ENCODE measurements at regions not wholly inside any gene's neighbourhood (a gene's known extent, or its start where the extent isn't known, plus 50 kb on each side); places are given as distances from the start of the nearest gene placed in this dataset.

- DNase-seq (ENCODE audit: extremely low read depth, low read depth, low spot score): no peak
Observed at GRCh38 chr2:224213396-224213795, 174.3 kb upstream of the SERPINE2 start.

DNA sequence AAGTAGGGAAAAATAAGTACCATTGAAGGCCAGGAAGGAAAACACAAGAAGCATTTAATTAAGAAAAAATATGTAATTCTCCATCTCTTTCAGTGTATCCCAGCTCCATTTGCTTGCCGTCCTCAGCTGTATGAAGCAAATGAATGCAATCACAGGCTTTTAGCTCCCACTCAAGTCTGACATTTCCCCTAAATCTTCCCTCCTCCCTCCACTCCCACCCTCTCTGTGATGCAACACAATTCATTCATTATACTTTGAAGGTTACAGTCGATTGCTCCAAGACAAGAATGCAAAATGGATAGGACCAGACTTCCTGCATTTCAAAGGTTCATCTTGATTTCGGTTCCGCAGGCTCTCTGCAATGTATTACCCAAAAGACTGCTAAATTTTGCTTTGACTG, 172.7 kb upstream of the SERPINE2 start:
- no peak for DNase-seq (ENCODE audit: extremely low read depth, low read depth, low spot score)

GRCh38 chr2:224211181-224211480, 172.0 kb upstream of the SERPINE2 start:
- no peak for DNase-seq (ENCODE audit: extremely low read depth, low read depth, low spot score)

GRCh38 chr2:224210286-224211180, 171.4 kb upstream of the SERPINE2 start:
- DNase-seq (ENCODE audit: extremely low read depth, low read depth, low spot score): no peak

DNA sequence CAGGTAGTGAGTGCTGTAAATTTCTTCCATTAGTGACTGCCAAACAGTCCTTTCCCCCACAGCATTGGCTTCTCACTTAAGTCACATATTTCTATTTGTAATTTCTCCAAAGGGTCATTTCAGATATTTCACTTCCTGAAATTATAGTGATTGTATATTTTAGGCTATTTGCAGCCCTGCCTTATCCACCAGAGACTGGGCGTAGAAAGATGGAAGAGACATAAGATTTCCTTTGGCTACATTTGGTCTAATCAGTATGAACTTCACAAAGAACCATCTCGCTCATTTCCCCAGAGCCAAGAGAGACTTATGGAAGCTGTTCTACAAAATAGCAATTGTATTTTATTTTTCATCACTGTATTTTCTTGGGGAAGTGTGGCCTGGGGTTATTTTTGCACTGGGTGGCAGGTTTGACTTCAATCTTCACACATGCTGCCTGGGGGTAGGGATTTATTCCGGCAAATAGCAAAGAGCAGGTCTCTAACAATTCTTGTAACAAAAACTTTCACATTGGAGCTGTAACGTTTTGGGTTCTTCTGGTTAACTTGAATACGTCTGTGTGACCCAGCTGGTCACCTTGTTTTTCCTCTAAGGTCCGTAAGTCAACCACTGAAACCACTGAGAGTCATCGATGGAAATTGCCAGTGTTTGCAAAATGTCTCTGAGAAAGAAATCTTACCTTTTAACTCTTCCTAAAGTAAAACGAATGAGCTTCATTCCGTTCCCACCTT, 170.6 kb upstream of the SERPINE2 start:
- DNase-seq (ENCODE audit: extremely low read depth, low read depth, low spot score): no peak

DNA sequence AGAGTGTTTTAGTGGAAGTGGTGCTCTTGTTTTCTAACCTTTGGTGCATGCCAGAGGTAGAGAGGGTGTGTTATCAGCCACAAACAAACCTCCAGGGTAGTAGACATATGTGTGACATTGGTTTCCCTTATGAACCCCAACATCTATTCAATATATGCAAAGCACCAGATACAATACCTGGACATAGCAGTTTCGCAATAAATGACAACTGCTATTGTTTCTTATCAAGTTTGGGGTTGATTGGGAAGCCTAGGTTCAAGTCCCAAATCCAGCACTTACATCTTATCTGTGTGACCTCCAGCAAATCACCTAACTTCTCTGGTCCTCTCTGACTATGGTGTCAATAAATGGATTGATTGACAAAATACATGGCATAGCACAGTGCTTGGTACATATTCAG, 169.4 kb upstream of the SERPINE2 start:
- DNase-seq (ENCODE audit: extremely low read depth, low read depth, low spot score): no peak

GRCh38 chr2:224208007-224208406, 168.9 kb upstream of the SERPINE2 start:
- DNase-seq (ENCODE audit: extremely low read depth, low read depth, low spot score): no peak

- DNase-seq (ENCODE audit: extremely low read depth, low read depth, low spot score): no peak
Observed at GRCh38 chr2:224206816-224207215, 167.7 kb upstream of the SERPINE2 start.

DNA sequence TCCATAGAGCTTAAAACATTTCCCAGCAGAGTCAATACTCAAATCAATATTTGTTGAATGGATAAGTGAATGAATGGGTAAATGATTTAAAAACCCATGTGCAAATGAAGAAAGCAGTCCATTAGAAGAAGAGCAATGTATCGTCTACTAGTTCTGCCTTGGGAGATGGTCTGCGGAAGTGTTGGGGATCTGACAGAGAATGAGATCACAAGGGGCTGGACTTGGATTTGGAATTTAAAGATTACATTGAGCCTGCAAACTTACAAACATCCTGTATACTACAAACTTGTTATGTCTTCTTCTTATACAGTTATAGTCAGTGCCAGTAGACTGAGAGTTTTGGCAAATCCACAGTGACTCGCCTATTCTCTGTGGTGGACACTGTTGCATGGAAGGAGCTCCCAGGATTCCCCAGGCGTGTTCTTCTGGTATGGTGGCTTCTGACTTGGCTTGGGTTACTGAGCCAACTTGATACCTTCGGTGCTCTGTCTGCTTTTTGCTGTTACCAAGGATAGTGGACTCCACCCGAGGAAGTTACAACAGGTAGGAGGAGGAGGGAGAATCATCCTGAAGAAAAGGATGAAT, 163.3 kb upstream of the SERPINE2 start:
- DNase-seq (ENCODE audit: extremely low read depth, low read depth, low spot score): no peak

GRCh38 chr2:224198436-224198835, 159.3 kb upstream of the SERPINE2 start:
- no peak for DNase-seq (ENCODE audit: extremely low read depth, low read depth, low spot score)

- DNase-seq (ENCODE audit: extremely low read depth, low read depth, low spot score): no peak
Observed at GRCh38 chr2:224196810-224197209, 157.7 kb upstream of the SERPINE2 start.

DNA sequence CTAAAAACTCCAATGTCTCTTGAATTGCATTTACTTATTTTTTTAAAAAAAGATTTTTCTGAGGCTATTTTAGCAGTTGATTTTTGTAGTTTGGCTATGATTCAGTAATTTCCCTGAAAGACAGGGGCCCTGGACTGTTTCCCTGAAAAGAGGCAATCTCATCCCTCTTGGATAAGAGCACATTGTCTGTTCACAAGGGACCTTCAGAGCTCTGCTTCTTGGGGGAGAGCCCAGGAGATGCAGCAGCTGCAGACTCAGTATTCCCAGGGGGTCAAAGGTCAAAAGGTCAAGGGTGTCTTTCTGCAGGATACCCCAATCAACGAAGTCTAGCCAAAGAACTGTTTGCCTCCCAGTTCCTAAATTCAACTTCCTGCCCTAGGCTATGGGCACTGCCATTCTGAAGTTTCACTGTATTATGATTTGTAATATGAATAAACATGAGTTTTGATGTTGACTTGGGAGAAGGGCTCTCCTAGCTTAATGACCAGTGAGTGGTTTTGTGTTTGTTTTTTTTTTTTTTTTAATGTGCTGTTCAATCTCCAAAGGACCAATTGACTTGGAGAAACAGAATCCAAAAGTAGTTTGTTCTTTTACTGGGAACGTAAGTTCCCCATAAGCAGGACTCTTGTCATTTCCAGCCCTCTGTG, 157.0 kb upstream of the SERPINE2 start:
- no peak for DNase-seq (ENCODE audit: extremely low read depth, low read depth, low spot score)

GRCh38 chr2:224194161-224194560, 155.1 kb upstream of the SERPINE2 start:
- no peak for DNase-seq (ENCODE audit: extremely low read depth, low read depth, low spot score)

GRCh38 chr2:224191465-224191864, 152.4 kb upstream of the SERPINE2 start:
- DNase-seq (ENCODE audit: extremely low read depth, low read depth, low spot score): no peak

DNA sequence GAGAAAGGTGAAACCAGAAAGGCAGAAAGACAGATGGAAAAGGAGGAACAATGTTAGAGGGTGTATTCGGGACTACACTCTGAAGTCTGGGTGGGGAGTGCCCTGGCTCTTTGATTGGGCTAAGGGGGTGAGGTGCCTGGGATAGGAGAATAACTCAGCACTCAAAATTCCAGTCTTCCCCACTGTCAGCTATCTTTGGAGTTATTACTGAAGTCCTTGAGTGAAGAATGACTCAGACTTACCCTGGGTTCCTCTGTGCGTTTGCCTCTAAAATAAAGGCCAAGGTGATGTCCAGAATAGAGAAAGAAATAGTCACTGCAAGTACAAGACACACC, 151.8 kb upstream of the SERPINE2 start:
- no peak for DNase-seq (ENCODE audit: extremely low read depth, low read depth, low spot score)

GRCh38 chr2:224190234-224190935, 151.3 kb upstream of the SERPINE2 start:
- DNase-seq (ENCODE audit: extremely low read depth, low read depth, low spot score): no peak

- DNase-seq (ENCODE audit: extremely low read depth, low read depth, low spot score): no peak
Observed at GRCh38 chr2:224187220-224187619, 148.1 kb upstream of the SERPINE2 start.

- DNase-seq (ENCODE audit: extremely low read depth, low read depth, low spot score): no peak
Observed at GRCh38 chr2:224185023-224185601, 146.0 kb upstream of the SERPINE2 start.

DNA sequence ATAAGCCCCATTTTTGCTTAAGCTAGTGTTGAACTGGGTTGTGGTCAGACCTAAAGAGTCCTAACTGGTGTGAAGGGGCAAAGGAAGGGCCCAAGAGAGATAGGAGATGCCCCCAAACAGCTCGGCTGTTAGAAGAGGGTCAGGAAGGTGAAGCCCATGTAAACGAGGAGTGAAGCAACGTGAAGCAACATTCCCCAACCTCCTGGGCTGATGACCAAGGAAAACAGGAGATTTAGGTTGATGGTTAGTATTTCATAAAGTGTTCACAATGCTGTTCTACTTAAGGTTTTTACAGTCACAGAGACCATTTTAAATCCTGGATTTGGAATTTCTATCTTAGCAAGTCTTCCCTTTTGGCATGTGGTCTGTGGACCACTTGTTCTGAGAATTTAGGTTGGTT, 144.0 kb upstream of the SERPINE2 start:
- DNase-seq (ENCODE audit: extremely low read depth, low read depth, low spot score): no peak

- DNase-seq (ENCODE audit: extremely low read depth, low read depth, low spot score): no peak
Observed at GRCh38 chr2:224182498-224182897, 143.4 kb upstream of the SERPINE2 start.
